ENCODE measurements at regions not wholly inside any gene's neighbourhood (a gene's known extent, or its start where the extent isn't known, plus 50 kb on each side); places are given as distances from the start of the nearest gene placed in this dataset.
"Not testable (repeated sequence)": the region's sequence is repeated elsewhere in the genome, so short reads cannot be mapped to it uniquely, and the experiment has no call there.

GRCh38 chr5:74500110-74500917, 140.2 kb downstream of the ENC1 start:
- DNase-seq (ENCODE audit: low spot score) = no peak

GRCh38 chr5:74499256-74500050, 141.1 kb downstream of the ENC1 start:
- DNase-seq (ENCODE audit: low spot score) = no peak

GRCh38 chr5:74497706-74498105, 142.8 kb downstream of the ENC1 start:
- DNase-seq (ENCODE audit: low spot score) = no peak

GRCh38 chr5:74493411-74493810, 147.1 kb downstream of the ENC1 start:
- no peak for DNase-seq (ENCODE audit: low spot score)

GRCh38 chr5:74492230-74492629, 148.3 kb downstream of the ENC1 start:
- no peak for DNase-seq (ENCODE audit: low spot score)

- no peak for DNase-seq (ENCODE audit: low spot score)
Measured at GRCh38 chr5:74491586-74491985, 148.9 kb downstream of the ENC1 start.

- no peak for DNase-seq (ENCODE audit: low spot score)
Measured at GRCh38 chr5:74490814-74491213, 149.7 kb downstream of the ENC1 start.

- no peak for DNase-seq (ENCODE audit: low spot score)
Measured at GRCh38 chr5:74482990-74483389, 157.5 kb downstream of the ENC1 start.

- DNase-seq (ENCODE audit: low spot score) = no peak
Measured at GRCh38 chr5:74482523-74482922, 158.0 kb downstream of the ENC1 start.

GRCh38 chr5:74481357-74481756, 159.2 kb downstream of the ENC1 start:
- DNase-seq (ENCODE audit: low spot score) = not testable (repeated sequence)

GRCh38 chr5:74480201-74480600, 160.3 kb downstream of the ENC1 start:
- DNase-seq (ENCODE audit: low spot score) = no peak

GRCh38 chr5:74478328-74478727, 162.2 kb downstream of the ENC1 start:
- no peak for DNase-seq (ENCODE audit: low spot score)

GRCh38 chr5:74477761-74478160, 162.8 kb downstream of the ENC1 start:
- no peak for DNase-seq (ENCODE audit: low spot score)

GRCh38 chr5:74476819-74477453, 163.6 kb downstream of the ENC1 start:
- DNase-seq (ENCODE audit: low spot score) = no peak

- no peak for DNase-seq (ENCODE audit: low spot score)
Measured at GRCh38 chr5:74476046-74476818, 164.3 kb downstream of the ENC1 start.

- DNase-seq (ENCODE audit: low spot score) = no peak
Measured at GRCh38 chr5:74471875-74472274, 168.7 kb downstream of the ENC1 start.

GRCh38 chr5:74469234-74469994, 171.1 kb downstream of the ENC1 start:
- no peak for DNase-seq (ENCODE audit: low spot score)

- DNase-seq (ENCODE audit: low spot score) = no peak
Measured at GRCh38 chr5:74468421-74468820, 172.1 kb downstream of the ENC1 start.

GRCh38 chr5:74465724-74466123, 174.8 kb downstream of the ENC1 start:
- no peak for DNase-seq (ENCODE audit: low spot score)

- DNase-seq (ENCODE audit: low spot score) = no peak
Measured at GRCh38 chr5:74464512-74465209, 175.9 kb downstream of the ENC1 start.

- DNase-seq (ENCODE audit: low spot score) = no peak
Measured at GRCh38 chr5:74462356-74462755, 178.2 kb downstream of the ENC1 start.

All from SW480 (cell line).